NCI-H226 (cell line): ENCODE measurements at regions not wholly inside any gene's neighbourhood (a gene's known extent, or its start where the extent isn't known, plus 50 kb on each side); places are given as distances from the start of the nearest gene placed in this dataset.
"Not testable (repeated sequence)": the region's sequence is repeated elsewhere in the genome, so short reads cannot be mapped to it uniquely, and the experiment has no call there.

Experiments used
- DNase-seq: peaks from one replicate; pipeline ENCODE4 v3.0.0-alpha.2; 2015

GRCh38 chr1:206366131-206366530 is 104.1 kb upstream of the IKBKE start:
- DNase-seq = not testable (repeated sequence)

- DNase-seq = not testable (repeated sequence)
These were observed 103.5 kb upstream of the IKBKE start for GRCh38 chr1:206366772-206367171.

- not testable (repeated sequence) for DNase-seq
These were observed 102.2 kb upstream of the IKBKE start for GRCh38 chr1:206367955-206368622.

- not testable (repeated sequence) for DNase-seq
These were observed 95.6 kb upstream of the IKBKE start for GRCh38 chr1:206374725-206375124.

GRCh38 chr1:206375552-206375951 is 94.7 kb upstream of the IKBKE start:
- DNase-seq = not testable (repeated sequence)

- DNase-seq = not testable (repeated sequence)
These were observed 91.8 kb upstream of the IKBKE start for GRCh38 chr1:206378506-206378905.

- DNase-seq = not testable (repeated sequence)
These were observed 91.0 kb upstream of the IKBKE start for GRCh38 chr1:206379245-206379644.

- not testable (repeated sequence) for DNase-seq
These were observed 90.0 kb upstream of the IKBKE start for GRCh38 chr1:206380163-206380790.

- DNase-seq = peak; percentile 1
These were observed 89.3 kb upstream of the IKBKE start for GRCh38 chr1:206380791-206381610.

- DNase-seq = not testable (repeated sequence)
These were observed 86.1 kb upstream of the IKBKE start for GRCh38 chr1:206384029-206384807.

- DNase-seq = not testable (repeated sequence)
These were observed 85.4 kb upstream of the IKBKE start for GRCh38 chr1:206384891-206385290.

- DNase-seq = not testable (repeated sequence)
These were observed 82.6 kb upstream of the IKBKE start for GRCh38 chr1:206387631-206388030.

- not testable (repeated sequence) for DNase-seq
These were observed 78.4 kb upstream of the IKBKE start for GRCh38 chr1:206391903-206392302.

GRCh38 chr1:206397501-206397900 is 72.8 kb upstream of the IKBKE start:
- DNase-seq = not testable (repeated sequence)

GRCh38 chr1:206398261-206398660 is 72.0 kb upstream of the IKBKE start:
- not testable (repeated sequence) for DNase-seq

- DNase-seq = not testable (repeated sequence)
These were observed 66.5 kb upstream of the IKBKE start for GRCh38 chr1:206403612-206404307.

- DNase-seq = not testable (repeated sequence)
These were observed 65.8 kb upstream of the IKBKE start for GRCh38 chr1:206404309-206405027.

GRCh38 chr1:206405282-206405681 is 65.0 kb upstream of the IKBKE start:
- DNase-seq = not testable (repeated sequence)

GRCh38 chr1:206408371-206409288 is 61.6 kb upstream of the IKBKE start:
- DNase-seq = not testable (repeated sequence)

GRCh38 chr1:206411321-206411720 is 59.0 kb upstream of the IKBKE start:
- DNase-seq = no peak
